HG02885 (cell line): ENCODE measurements at regions not wholly inside any gene's neighbourhood (a gene's known extent, or its start where the extent isn't known, plus 50 kb on each side); places are given as distances from the start of the nearest gene placed in this dataset.
"Not testable (repeated sequence)": the region's sequence is repeated elsewhere in the genome, so short reads cannot be mapped to it uniquely, and the experiment has no call there.

Source experiments
- ATAC-seq: cut with Tn5 transposase; IDR thresholded peaks from one replicate; pipeline ENCODE4 v1.9.1; 2021; ENCODE audit warnings: mild to moderate bottlenecking; ENCODE audit not compliant: unreplicated experiment, poor library complexity

DNA sequence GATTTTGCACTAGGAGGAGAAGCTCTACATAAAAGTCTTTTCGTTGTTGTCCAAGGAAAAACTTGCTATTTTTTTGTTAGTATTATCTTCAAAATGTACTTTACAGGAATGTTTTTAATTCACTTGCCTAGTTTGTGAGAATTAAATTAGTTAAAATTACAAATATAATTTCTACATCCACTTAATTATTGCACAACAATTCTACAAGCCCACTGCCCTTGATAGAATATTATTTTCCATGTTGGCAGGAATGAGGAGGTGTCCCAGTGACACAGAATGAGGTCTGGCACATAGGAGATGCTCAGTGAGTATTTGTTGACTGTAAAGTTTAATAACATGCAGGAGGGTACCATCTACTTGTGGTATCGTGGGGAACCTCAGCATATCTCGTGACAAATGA is 255.4 kb downstream of the SDHAF3 start:
- ATAC-seq: no peak

DNA sequence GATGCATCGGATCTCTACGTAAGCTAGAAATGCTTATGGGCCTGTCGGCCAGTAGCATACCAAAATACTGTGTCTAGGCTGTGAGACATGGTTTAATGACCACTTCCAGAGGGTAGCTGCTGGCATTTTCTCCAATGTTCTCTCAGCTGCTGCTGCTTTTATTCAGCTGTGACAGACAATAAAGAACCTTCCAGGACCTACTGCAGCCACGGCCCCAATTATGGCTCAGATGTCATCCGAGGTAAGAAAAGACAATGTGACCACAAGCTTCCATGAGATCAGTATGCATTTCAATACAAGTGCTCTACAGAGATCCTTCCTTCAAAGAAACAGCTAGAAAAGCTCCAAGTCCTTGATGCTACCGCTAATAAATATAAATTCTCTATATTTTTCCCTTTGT is 256.2 kb downstream of the SDHAF3 start:
- no peak for ATAC-seq

DNA sequence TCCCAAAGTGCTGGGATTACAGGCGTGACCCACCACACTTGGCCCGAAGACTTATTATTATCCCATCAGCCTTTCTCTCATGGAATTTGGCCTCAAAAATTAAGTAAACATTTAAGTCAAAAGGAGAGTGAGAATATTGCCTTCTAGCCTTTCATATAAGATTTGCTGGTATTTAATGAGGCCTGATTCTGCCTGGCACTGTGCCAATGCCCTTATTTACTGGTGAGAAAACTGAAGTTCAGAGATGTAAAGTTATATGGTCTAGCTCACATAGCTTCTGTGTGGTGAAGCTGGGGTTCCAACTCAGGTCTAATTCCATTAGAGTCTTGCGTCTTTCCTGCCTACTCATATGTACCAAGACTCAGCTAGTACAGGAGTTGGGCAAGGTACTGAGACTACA is 260.2 kb downstream of the SDHAF3 start:
- ATAC-seq: no peak

DNA sequence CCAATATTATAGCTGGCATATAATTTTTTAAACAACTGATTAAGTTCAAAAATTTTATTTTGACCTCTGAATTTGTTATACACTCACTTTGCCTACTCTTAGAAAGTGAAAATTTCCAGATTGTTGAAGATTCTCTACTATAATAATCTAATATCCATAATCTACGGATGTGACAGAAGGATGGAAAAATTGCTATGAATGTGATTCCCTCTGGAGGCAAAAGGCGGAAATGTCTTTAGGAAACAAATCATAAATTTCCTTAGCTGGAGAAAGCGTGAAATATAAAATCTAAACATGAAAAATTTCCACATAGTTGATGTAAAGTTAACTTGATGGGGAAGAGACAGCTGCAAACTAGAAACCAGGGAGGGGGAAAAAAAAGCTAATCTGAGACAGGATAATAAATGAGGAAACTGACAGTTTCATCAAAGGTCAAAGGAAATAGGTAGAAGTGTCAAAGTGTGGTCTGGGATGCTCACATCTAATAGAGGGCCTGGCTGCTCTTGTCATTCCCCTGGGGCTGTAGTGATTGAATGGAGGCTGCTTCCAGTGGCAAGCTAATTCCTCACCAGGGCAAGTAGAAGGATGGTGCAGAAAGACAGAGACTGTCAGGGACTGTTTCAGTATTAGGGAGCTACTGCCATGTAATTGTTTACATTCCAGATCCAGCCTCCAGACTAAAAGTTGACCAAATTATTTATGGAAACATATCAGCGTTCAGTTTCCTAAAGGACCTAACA is 264.5 kb downstream of the SDHAF3 start:
- ATAC-seq: no peak

DNA sequence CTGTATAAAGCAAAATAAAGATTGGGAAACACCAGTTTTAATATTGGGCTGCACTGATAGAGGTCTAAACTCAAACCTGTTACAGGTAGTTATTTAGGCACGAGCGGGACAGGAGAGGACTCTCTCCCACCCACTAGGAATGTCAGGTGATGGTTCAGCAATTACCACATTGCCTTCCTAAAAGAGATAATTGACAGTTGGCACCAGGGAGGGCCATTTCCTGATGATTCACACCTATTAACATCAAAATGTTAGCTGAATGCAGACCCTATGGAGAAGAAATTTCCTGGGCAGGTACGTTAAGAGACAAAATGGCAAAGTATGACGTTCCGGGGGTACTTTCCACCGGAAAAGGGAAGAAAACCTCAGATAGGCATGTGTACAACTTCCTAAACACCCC is 272.6 kb downstream of the SDHAF3 start:
- ATAC-seq: no peak

DNA sequence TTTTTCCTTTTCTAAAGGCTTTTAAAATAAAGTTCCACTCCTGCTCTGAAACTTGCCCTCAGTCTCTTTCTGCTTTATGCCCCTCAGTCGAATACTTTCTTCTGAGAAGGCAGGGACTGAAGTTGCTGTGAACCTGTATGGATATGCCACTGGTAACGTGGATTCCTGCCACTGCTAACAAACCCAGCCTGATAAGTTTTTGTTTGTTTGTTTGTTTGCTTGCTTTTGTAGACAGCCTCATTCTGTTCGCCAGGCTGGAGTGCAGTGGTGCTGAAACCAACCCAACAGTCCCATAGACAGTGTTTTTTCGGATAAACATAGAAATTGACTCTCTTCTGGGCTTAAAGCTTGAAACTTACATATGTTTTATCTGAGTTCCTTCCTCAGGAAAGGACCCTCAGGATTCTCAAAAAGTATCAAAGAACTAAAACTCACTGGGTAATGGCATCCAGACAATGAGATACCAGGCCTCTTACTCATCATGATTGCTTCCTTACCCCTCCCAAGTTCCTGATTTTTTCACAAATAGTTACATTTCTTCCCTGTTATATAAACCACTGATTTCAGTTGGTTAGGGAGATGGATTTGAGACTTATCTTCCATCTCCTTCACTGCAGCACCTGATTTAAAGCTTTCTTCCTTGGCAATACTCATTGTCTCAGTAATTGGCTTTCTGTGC is 273.6 kb downstream of the SDHAF3 start:
- ATAC-seq: no peak

DNA sequence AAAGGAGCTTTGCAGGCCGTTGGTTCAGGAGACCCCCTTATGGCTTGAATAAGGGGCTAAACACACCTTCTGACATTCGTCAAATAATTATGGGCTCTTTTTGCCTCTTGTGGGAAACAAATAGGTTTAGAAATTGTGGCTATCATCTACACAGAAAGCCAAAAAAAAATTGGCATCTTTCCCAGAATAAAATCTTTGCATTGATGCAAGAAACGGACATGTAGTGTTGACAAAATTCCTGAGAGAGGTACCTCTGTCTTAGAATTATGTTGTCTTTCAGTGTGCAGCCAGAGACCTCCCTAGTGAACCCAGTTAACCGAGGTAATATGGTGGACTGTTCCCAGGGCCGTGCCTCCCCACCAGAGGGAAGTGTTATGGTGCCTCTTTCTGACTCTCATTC is 283.9 kb downstream of the SDHAF3 start:
- no peak for ATAC-seq

DNA sequence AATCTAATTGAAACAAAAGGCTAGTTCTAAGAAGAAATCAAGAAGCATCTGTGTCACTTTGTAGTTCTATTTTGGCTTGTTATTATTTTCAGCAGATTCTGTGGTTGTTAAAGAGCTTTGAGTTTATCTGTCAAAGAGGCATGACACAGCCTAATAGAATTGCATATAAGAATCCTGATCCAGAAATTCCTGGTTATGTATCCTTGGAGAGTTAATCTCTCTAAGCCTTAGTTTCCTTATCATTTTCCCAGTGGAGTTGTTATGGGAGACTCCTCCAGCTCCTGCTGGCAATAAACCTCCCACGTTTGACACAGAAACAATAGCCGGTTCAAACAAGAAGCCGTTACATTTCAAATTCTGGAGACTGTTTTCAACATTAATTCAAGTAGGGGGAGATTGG is 288.3 kb downstream of the SDHAF3 start:
- ATAC-seq: no peak

DNA sequence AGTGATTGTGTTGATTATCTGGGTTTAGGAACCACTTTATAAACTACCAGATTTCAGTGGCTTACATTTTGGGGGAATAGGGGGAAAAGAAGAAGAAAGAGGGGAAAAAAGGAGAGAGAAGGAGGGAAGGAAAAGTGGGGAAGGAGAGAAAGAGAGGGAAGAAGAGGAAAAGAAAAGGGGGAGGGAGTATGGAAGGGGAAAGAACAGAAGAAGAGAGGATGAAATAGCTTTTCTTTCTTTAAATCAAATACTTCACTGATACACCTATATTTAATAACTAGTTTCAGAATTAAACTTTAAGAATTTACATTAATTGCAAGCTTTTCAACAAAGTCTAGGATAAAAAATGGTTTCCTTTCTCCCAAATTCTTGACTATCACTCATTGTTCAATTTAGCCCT is 289.6 kb downstream of the SDHAF3 start:
- ATAC-seq: no peak

DNA sequence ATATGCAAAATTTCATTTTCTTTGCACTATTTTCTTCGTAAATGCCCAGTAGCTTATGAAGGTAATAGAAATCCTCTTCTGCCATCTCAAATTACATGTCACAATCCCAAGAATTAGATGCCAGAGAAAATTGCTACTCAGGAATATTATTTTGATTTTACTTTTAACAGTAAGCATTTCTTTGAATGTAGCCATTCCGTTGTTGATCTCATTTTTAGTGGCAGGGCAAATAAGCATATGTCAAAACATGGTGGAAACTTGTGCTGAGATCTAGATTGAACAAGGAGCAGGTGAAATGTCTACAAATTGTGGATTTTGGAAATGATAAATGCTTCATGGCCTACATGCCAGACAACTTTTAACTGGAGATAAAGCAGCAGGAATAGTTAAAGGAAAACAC is 291.8 kb downstream of the SDHAF3 start:
- ATAC-seq: no peak

DNA sequence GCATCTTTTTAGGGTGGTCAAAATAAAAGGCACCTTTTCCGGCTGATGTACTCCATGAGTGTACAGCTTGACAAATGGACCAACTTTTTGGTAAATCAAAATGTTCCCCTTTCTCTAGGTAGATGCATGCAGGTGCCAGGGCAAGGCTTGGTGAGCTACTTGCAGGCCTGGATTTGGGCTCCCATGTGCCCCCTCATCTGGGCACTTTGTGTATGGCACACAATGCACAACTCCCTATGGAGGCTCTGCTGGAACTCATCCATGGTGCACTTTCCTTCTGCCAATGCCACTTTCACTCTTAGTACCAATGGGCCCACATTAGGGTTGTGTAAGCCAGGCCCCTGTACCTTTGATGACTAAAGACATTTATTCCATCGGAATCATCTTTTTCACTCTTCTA is 300.8 kb downstream of the SDHAF3 start:
- ATAC-seq: no peak

DNA sequence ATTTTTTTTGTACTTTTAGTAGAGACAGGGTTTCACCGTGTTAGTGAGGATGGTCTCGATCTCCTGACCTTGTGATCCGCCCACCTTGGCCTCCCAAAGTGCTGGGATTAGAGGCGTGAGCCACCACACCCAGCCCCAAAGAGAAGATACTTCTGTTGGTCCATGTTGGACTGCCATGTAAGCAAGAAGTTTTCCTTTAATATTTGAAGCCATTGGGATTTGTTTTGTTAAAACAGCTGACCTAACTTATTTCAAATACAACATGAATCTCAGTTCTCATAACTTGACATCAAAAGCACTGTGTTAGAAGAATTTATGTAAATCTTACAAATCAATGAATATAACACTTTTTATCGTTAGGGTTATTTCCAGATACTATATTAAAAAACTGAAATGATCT is 302.4 kb downstream of the SDHAF3 start:
- no peak for ATAC-seq

DNA sequence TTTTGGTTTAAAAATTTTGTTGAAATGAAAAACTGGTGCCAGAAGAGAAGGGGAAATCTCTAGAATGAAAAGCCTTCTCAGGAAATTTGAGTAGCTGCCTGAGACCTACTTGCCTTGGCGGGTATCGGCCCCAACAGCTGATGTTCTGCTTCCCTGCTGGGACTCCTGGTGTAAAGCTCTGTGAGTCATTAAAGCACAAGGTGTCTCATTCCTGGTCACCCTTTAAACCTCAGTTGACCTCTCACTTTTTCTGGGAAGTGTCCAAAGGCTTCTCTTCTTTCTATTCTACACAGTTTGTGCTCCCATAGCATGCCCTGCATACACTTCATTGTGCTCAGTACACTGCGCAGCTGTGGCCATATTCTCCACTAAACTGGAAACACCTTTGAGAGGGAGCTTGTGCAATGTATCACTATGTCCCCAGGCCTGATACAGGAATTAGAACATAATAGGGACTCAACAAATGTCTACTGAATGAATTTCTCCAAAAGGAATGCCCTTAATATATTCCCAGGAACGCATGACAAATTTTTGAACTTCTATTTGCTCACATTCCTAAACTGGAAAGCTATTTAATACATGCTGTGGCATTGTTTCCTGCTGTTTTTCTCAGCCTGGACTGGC is 303.9 kb downstream of the SDHAF3 start:
- no peak for ATAC-seq

DNA sequence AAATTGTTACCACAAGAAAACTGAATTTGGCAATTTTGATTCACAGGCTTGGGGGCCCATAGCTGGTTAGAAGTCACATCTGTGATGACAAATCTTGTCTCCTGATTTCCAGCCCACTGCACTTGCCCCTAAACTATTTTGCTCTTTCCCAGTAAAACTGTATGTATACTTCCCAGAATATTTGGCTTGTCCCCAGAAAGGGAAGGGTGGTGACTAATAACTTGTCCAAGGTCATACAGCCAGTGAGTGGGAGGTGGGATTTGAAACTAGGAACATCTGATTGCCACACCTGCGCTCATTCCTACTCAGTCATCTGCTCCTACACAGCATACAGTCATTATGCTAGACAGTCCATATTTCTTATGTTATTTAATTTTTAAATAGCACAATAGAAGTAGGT is 304.5 kb downstream of the SDHAF3 start:
- no peak for ATAC-seq

DNA sequence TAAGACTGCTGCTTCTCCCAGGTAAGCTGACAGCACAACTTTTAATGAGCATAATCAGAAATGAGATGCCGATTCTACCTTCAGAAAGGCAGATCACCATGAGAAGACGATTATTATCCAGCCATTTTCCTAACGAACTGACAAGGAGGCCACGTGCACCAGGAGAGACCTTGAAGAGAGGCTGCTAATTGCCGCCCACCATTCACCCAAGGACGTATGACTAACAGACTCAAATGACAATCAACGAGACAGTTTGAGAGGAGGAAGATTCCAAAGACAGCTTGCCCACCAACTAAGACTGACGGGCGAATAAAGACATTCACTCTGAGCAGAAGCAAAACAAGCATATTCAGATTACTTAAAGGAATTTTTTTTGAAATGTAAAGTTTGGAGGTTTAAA is 301.9 kb upstream of the TAC1 start:
- no peak for ATAC-seq

DNA sequence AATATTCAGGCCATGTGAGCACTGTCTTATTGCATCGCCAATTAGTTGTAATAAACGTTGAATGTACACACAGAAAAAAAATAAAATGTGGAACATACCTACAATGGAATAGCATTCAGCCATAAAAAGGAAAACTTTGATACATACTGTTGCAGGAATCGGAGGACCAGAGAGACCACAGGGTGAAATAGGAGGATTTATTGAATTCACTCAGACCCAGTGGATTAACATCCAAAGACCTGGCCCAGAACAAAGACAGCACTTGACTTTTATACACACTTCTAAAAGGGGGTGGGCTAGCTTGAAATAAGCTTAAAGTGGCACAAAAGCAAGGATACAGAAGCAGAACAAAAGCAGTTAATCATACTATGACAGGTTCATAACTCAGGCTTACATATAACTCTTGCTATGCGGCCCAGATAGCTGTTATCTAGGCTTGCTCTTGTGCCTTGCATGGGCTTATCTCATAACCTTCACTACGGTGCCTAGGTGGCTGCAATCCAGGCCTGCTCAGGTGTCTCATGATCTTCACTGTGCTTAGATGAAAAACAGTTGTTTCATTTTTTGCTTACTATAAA is 292.2 kb upstream of the TAC1 start:
- ATAC-seq: no peak

DNA sequence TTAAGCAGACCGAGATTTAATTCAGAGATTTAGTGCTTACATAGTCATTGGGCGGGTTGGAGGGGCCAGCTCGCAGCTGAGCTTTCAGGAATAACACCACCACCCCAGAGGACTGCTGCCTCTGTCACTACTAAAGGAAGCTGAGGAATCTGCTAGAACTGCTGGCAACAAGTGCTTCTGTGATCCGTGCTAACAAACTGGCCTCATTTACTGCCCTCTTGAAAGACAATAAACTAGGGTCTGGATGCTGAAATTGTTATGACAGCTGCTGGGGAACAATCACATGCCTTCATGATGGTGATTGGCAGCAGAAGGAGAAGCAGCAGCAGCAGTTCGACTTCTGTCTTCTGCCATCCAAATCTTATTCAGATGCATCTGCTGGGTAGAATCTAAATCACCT is 285.5 kb upstream of the TAC1 start:
- ATAC-seq: no peak

DNA sequence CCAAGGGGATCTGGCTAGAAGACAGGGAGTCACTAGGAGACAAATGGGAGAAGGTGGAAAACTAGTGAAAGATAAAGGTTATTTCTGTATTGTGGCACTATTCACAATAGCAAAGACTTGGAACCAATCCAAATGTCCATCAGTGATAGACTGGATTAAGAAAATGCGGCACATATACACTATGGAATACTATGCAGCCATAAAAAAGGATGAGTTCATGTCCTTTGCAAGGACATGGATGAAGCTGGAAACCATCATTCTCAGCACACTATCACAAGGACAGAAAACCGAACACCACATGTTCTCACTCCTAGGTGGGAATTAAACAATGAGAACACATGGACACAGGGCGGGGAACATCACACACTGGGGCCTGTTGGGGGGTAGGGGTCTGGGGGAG is 282.4 kb upstream of the TAC1 start:
- ATAC-seq: not testable (repeated sequence)

DNA sequence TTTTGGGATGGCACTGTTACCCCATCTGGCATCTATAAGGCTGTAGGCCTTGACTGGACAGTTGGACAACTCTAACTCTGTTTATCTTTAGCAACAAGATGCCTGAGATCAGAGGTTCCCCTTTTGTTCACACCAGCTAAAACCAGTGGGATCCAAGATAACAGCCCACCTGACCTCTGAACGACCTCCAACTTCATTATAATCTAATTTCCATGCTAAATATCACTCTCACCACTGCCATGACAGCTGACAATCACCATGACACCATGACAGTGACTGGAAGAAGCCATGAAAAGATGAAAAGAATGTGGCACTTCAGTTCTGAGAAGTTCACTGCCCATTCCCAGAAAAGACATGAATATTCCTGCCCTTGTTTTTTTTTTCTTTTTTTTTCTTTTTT is 281.4 kb upstream of the TAC1 start:
- ATAC-seq: no peak

DNA sequence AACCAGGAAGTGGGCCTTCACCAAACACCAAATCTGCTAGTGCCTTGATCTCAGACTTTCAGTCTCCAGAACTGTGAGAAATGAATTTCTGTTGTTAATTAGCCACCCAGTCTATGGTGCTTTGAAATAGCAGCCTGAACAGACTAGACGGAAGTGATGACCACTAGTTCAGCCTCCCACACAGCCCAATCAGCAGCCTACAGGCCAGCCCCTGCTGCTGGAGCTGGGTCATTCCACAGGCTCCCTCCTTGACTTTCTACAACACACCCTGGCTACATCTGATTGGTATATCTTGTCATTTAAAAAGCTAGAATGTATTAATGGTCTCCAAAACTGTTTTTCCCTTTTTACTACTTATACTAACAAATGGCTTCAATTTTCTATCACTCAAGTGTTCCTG is 277.2 kb upstream of the TAC1 start:
- ATAC-seq: no peak

DNA sequence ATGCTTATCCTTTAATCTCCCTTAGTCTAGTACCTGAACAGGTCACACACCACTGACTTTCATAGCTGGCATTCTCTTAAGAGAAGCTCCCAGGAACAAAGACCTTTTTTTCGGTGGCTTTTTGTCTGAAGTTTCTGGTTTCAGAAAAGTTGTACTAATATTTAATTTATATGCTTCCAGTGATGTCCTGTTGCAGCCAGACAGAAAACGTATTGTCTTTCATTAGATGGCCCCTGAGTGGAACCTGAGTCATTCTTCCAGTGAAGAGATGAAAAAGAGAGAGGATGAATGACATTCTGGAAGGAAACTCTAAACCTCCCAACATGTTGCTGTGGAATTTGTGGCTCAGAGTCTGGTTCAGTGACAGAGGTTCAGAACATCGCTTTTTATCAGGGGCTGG is 274.8 kb upstream of the TAC1 start:
- no peak for ATAC-seq
